GM12878 (cell line): ENCODE measurements at regions not wholly inside any gene's neighbourhood (a gene's known extent, or its start where the extent isn't known, plus 50 kb on each side); places are given as distances from the start of the nearest gene placed in this dataset.

Experiments
- ATAC-seq: fragments of 200-7000 bp; cut with Tn5 transposase; 3 replicates; pipeline ENCODE4 v1.9.1; 2020; ENCODE audit warnings: mild to moderate bottlenecking, moderate library complexity
- BruUV-seq: library from RNA; stranded (reverse); fragments of 400-500 nt; replicated peaks from 2 replicates; lab custom pipeline; 2021; lab: Mats Ljungman, UMichigan
- CTCF ChIA-PET: fragments of 300-600 bp; sonication (Branson Sonifier 250); formaldehyde crosslinking; extraction: SDS; loops from one replicate; lab custom pipeline; 2021; ENCODE audit warnings: inconsistent platforms; lab: Yijun Ruan, JAX
- POLR2A ChIA-PET: fragments of 350-600 bp; formaldehyde crosslinking; extraction: SDS; loops from one replicate; lab custom pipeline; 2021; ENCODE audit warnings: inconsistent platforms; lab: Charles Lee
- RAD21 ChIA-PET: fragments of 300-600 bp; sonication (Branson Sonifier 250); formaldehyde crosslinking; loops from one replicate; lab custom pipeline; 2023; ENCODE audit warnings: antibody characterized with exemption; ENCODE audit not compliant: unreplicated experiment; lab: Charles Lee
- SMC1A ChIA-PET: fragments of 300-600 bp; sonication (Branson Sonifier 250); formaldehyde crosslinking; loops from one replicate; lab custom pipeline; 2023; ENCODE audit not compliant: unreplicated experiment, uncharacterized antibody; lab: Charles Lee
- DNase-seq: peaks from one replicate; pipeline ENCODE4 v3.0.0-alpha.2; 2011; ENCODE audit warnings: low read depth, low spot score
- FAIRE-seq: peaks from 3 replicates; lab custom pipeline; 2011; peaks lifted over from hg19 to GRCh38; lab: Jason Lieb, UNC
- H2AFZ ChIP-seq: 2 replicates; pipeline ENCODE4 v1.6.0; 2011; ENCODE audit warnings: low read depth, low read length, control low read depth; ENCODE audit not compliant: control insufficient read depth
- H3K27ac ChIP-seq: 2 replicates; pipeline ENCODE4 v1.5.1; 2011; ENCODE audit warnings: control low read depth; ENCODE audit not compliant: control insufficient read depth, insufficient read depth
- H3K27me3 ChIP-seq, 2 experiments: replicated peaks in 1 of 2; 2 replicates each; pipeline versions ENCODE4 v1.6.0 to v1.6.1; 2011; ENCODE audit warnings: low read length in 1 of 2; ENCODE audit not compliant: control insufficient read depth in 2 of 2, insufficient read depth in 2 of 2
- H3K36me3 ChIP-seq, 2 experiments: 2 replicates each; pipeline ENCODE4 v1.5.1; 2011; ENCODE audit warnings: low read length in 1 of 2; ENCODE audit not compliant: control insufficient read depth in 2 of 2, insufficient read depth in 2 of 2
- H3K4me1 ChIP-seq: 2 replicates; pipeline ENCODE4 v1.6.1; 2011; ENCODE audit warnings: mild to moderate bottlenecking, low read length, moderate library complexity, mixed read lengths; ENCODE audit not compliant: control insufficient read depth, insufficient read depth
- H3K4me2 ChIP-seq: 2 replicates; pipeline ENCODE4 v1.6.0; 2011; ENCODE audit warnings: control low read depth; ENCODE audit not compliant: control insufficient read depth, insufficient read depth
- H3K4me3 ChIP-seq: fragments of 200-600 bp; sonication (generic); 2 replicates; pipeline ENCODE4 v1.5.1; 2016
- H3K79me2 ChIP-seq: 2 replicates; pipeline ENCODE4 v1.6.0; 2011; ENCODE audit warnings: low read length; ENCODE audit not compliant: control insufficient read depth, insufficient read depth
- H3K9ac ChIP-seq: 2 replicates; pipeline ENCODE4 v1.8.0; 2011; ENCODE audit warnings: low read length, control low read depth, mixed read lengths; ENCODE audit not compliant: control insufficient read depth, insufficient read depth
- H3K9me3 ChIP-seq: replicated peaks from 3 replicates; pipeline ENCODE4 v1.5.1; 2011; ENCODE audit warnings: mild to moderate bottlenecking, low read length; ENCODE audit not compliant: control insufficient read depth, insufficient read depth
- H4K20me1 ChIP-seq: 2 replicates; pipeline ENCODE4 v1.6.0; 2011; ENCODE audit not compliant: control insufficient read depth, insufficient read depth
- FOS ChIP-seq: IDR thresholded peaks from 3 replicates; pipeline ENCODE4 v1.6.1; 2011; ENCODE audit warnings: borderline replicate concordance; ENCODE audit not compliant: insufficient read length; ENCODE audit errors: extremely low read depth
- HDAC2 ChIP-seq: fragments of 200-600 bp; sonication (generic); IDR thresholded peaks from 2 replicates; pipeline ENCODE4 v1.6.1; 2017
- JUND ChIP-seq: IDR thresholded peaks from 2 replicates; pipeline ENCODE4 v1.6.1; 2012; ENCODE audit warnings: low read depth, mild to moderate bottlenecking, low read length, improper control_type of control experiment, moderate library complexity
- KDM1A ChIP-seq: fragments of 200-600 bp; sonication (generic); IDR thresholded peaks from 2 replicates; pipeline ENCODE4 v1.6.1; 2016; ENCODE audit warnings: borderline replicate concordance
- LARP7 ChIP-seq: fragments of 450-650 bp; IDR thresholded peaks from 2 replicates; pipeline ENCODE4 v1.6.1; 2017; ENCODE audit warnings: mild to moderate bottlenecking
- NFYA ChIP-seq: IDR thresholded peaks from 2 replicates; pipeline ENCODE4 v1.6.1; 2011; ENCODE audit warnings: low read depth, mild to moderate bottlenecking, low read length, improper control_type of control experiment, borderline replicate concordance
- NR2C1 ChIP-seq: fragments of 450-650 bp; IDR thresholded peaks from 2 replicates; pipeline ENCODE4 v1.6.1; 2017; ENCODE audit warnings: antibody characterized with exemption, mild to moderate bottlenecking, moderate library complexity
- POLR2AphosphoS5 ChIP-seq: IDR thresholded peaks from 2 replicates; pipeline ENCODE4 v1.6.1; 2011; ENCODE audit warnings: mild to moderate bottlenecking, low read length, inconsistent platforms
- SMAD1 ChIP-seq: fragments of 450-650 bp; IDR thresholded peaks from 2 replicates; pipeline ENCODE4 v1.6.1; 2018; ENCODE audit warnings: mild to moderate bottlenecking, low read depth; ENCODE audit not compliant: partially characterized antibody
- SP1 ChIP-seq: IDR thresholded peaks from one replicate; pipeline ENCODE4 v1.6.1; 2011; ENCODE audit warnings: low read depth, low read length
- SRF ChIP-seq, 2 experiments: IDR thresholded peaks; 2 replicates each; pipeline ENCODE4 v1.6.1; 2011; ENCODE audit warnings: low read depth in 2 of 2, low read length in 2 of 2, mild to moderate bottlenecking in 1 of 2, moderate library complexity in 1 of 2
- ZNF274 ChIP-seq: IDR thresholded peaks from one replicate; pipeline ENCODE4 v1.8.0; 2011; ENCODE audit not compliant: insufficient read length, insufficient read depth
- ZNF622 ChIP-seq: fragments of 450-650 bp; IDR thresholded peaks from 2 replicates; pipeline ENCODE4 v1.6.1; 2017; ENCODE audit warnings: mild to moderate bottlenecking, inconsistent platforms
- WGBS: methylation state at CpG from one replicate; pipeline ENCODE4 v1.1.6; 2016; ENCODE audit warnings: low lambda C conversion rate; ENCODE audit not compliant: insufficient replicate concordance, insufficient coverage; ENCODE audit errors: missing lambda C conversion rate; 5-methylcytosine and 5-hydroxymethylcytosine counted together
- in situ Hi-C: fragments of 300-500 bp; cut with MboI; formaldehyde crosslinking; loops from 9 replicates; pipeline ENCODE4 v1.14.3; 2018; ENCODE audit warnings: mixed read lengths
- intact Hi-C: fragments of 100-400 bp; cut with micrococcal nuclease; formaldehyde crosslinking; loops from one replicate; pipeline ENCODE4 v1.14.2; 2022; ENCODE audit not compliant: unreplicated experiment
- TF ChIP-seq, protein P1 (sequence below): IDR thresholded peaks from 2 replicates; pipeline ENCODE4 v1.6.1; 2012; ENCODE audit warnings: low read length, inconsistent platforms
- TF ChIP-seq, protein P2 (sequence below): fragments of 450-650 bp; IDR thresholded peaks from 2 replicates; pipeline ENCODE4 v1.6.1; 2014; ENCODE audit warnings: mild to moderate bottlenecking

DNA sequence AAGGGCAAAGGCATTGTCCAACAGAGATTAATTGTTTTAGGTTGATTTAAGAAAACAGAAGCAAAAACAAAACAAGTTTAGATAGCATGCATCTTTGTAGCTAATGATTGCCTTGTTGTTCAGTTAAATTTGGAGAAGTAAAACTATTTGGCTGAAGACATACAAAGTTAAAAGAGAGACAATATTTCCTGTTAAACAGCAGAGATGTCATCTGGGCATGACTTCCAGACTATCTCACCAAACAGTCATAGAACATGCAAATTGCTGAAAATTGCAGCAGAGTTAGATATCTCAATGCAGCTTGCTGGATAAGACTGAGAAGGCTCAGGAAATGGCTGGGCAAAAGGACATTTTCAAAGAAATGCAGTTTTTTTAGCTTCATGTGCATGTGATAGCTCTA is 57.5 kb upstream of the PDGFD start:
- SMC1A ChIA-PET: no interaction called here
- POLR2A ChIA-PET: no interaction called here
- Histone ChIP-seq H3K4me2 (no peak overlapping the region), H3K36me3 (no peaks in the 10 kb centered on the region), H3K27me3 (no peaks in the 10 kb centered on the region), H2AFZ (no peak overlapping the region), H3K9me3 (no peaks in the 10 kb centered on the region), H3K4me3 (no peak overlapping the region), H4K20me1 (no peaks in the 10 kb centered on the region), H3K4me1 (no peaks in the 10 kb centered on the region), H3K79me2 (no peaks in the 10 kb centered on the region), H3K27ac (no peak overlapping the region), H3K9ac (no peak overlapping the region)
- TF ChIP-seq, protein P1, sequence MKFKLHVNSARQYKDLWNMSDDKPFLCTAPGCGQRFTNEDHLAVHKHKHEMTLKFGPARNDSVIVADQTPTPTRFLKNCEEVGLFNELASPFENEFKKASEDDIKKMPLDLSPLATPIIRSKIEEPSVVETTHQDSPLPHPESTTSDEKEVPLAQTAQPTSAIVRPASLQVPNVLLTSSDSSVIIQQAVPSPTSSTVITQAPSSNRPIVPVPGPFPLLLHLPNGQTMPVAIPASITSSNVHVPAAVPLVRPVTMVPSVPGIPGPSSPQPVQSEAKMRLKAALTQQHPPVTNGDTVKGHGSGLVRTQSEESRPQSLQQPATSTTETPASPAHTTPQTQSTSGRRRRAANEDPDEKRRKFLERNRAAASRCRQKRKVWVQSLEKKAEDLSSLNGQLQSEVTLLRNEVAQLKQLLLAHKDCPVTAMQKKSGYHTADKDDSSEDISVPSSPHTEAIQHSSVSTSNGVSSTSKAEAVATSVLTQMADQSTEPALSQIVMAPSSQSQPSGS: no peak
- TF ChIP-seq NR2C1 (no peak), FOS (no peak), SRF (IDR thresholded peaks at IDR 0.05; ENCODE audit: low read depth in 2 of 2, low read length in 2 of 2) (no peak)
- intact Hi-C loops: loop anchor here (10.0 kb wide), 1 partner anchor 297 kb away; no protein-coding TSS in a partner anchor
- ATAC-seq: no peak
- CTCF ChIA-PET: no interaction called here
- BruUV-seq: no TSS peak
- RAD21 ChIA-PET: interaction anchor here (0.7 kb wide), 1 partner anchor 298 kb away, joined by 3 read pairs; no protein-coding TSS in a partner anchor
- FAIRE-seq: no peak
- no peak for DNase-seq
- in situ Hi-C loops: no loop called here

DNA sequence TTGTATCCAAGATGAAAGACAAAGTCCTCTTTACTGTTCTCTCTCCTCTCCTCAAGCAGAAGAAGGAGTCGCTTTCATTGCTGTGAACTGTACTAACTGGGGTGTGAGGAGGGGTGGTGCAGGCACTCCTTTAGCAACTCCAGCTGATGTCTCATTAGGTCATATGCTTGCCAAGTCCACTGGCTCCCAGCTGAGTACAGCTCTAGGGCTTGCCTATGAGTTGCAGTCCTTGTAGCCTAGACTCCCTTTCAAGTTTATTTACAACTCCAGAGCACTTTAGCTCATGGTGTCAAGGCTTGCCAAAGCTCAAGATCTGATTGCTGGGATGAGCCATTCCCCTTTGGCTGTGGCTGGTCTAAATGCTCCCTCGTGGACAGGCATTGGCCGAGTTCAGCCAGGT is 55.1 kb upstream of the PDGFD start:
- RAD21 ChIA-PET: no interaction called here
- Histone ChIP-seq H3K4me1 (no peaks in the 10 kb centered on the region), H3K79me2 (no peaks in the 10 kb centered on the region), H2AFZ (no peak overlapping the region), H3K27ac (no peak overlapping the region), H4K20me1 (no peaks in the 10 kb centered on the region), H3K9ac (no peak overlapping the region), H3K4me3 (no peak overlapping the region), H3K9me3 (no peaks in the 10 kb centered on the region), H3K4me2 (no peak overlapping the region), H3K36me3 (no peaks in the 10 kb centered on the region), H3K27me3 (no peaks in the 10 kb centered on the region)
- ATAC-seq: no peak
- no peak for FAIRE-seq
- in situ Hi-C loops (no loop called here), intact Hi-C loops (no loop called here)
- CTCF ChIA-PET: no interaction called here
- 0% methylated on average over 3 of the region's 3 CpGs for WGBS
- DNase-seq: no peak
- POLR2A ChIA-PET: no interaction called here
- TF ChIP-seq HDAC2 (no peak), SP1 (no peak), ZNF622 (no peak), SMAD1 (no peak), LARP7 (no peak), POLR2AphosphoS5 (no peak), JUND (no peak), ZNF274 (no peak), KDM1A (no peak), NFYA (no peak)
- TF ChIP-seq, protein P2, sequence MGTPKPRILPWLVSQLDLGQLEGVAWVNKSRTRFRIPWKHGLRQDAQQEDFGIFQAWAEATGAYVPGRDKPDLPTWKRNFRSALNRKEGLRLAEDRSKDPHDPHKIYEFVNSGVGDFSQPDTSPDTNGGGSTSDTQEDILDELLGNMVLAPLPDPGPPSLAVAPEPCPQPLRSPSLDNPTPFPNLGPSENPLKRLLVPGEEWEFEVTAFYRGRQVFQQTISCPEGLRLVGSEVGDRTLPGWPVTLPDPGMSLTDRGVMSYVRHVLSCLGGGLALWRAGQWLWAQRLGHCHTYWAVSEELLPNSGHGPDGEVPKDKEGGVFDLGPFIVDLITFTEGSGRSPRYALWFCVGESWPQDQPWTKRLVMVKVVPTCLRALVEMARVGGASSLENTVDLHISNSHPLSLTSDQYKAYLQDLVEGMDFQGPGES: no peak
- BruUV-seq: no TSS peak
- SMC1A ChIA-PET: no interaction called here
